ENCODE measurements at regions not wholly inside any gene's neighbourhood (a gene's known extent, or its start where the extent isn't known, plus 50 kb on each side); places are given as distances from the start of the nearest gene placed in this dataset.

GRCh38 chr1:221497046-221497445 lies 244.8 kb downstream of the DUSP10 start:
- Histone ChIP-seq H3K9me3 (no peaks in the 10 kb centered on the region), H3K36me3 (no peaks in the 10 kb centered on the region), H3K4me1 (peaks cover 0 to 13% of the 10 kb centered on the region in 2 donors), H3K27ac (no peak overlapping the region), H3K27me3 (no peaks in the 10 kb centered on the region), H3K4me3 (no peak overlapping the region)
- no peak for DNase-seq
- no peak for ATAC-seq
- in situ Hi-C loops (cut with MboI; ENCODE audit: low sequenced_read_pairs in 4 of 4) (loop anchor here in 2 of 4 donors (25.0 kb wide), 2 partner anchors 665 to 940 kb away; no protein-coding TSS in a partner anchor), intact Hi-C loops (cut with DNase I; ENCODE audit: low total_unique reads) (loop anchor here (10.0 kb wide), 1 partner anchor 58 kb away; no protein-coding TSS in a partner anchor)
- TF ChIP-seq CTCF (IDR thresholded peaks at IDR 0.05 in 4 of 5, conservative IDR thresholded peaks at IDR 0.05 in 1 of 5) (no peak), POLR2A (IDR thresholded peaks at IDR 0.05) (no peak)

DNA sequence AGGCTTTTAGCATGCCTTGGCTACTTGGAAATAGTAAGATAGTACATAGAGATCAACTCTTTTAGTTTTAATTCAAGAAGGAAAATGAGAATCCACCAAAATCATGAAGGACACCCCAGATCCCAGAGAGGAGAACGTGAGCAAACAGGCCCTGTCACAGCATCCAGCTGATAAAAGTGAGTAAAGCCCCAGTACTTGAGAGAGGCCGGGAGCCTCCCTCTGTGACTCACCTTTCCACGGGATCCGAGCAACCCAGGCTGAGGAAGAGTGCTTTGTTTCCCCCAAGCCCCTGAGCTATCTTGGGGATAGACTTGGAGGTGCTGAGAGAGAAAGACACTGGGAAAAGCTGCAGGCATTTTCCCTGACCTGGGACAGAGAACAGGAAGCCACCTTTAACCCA lies 238.6 kb downstream of the DUSP10 start:
- H3K36me3 ChIP-seq: no peaks in the 10 kb centered on the region

DNA sequence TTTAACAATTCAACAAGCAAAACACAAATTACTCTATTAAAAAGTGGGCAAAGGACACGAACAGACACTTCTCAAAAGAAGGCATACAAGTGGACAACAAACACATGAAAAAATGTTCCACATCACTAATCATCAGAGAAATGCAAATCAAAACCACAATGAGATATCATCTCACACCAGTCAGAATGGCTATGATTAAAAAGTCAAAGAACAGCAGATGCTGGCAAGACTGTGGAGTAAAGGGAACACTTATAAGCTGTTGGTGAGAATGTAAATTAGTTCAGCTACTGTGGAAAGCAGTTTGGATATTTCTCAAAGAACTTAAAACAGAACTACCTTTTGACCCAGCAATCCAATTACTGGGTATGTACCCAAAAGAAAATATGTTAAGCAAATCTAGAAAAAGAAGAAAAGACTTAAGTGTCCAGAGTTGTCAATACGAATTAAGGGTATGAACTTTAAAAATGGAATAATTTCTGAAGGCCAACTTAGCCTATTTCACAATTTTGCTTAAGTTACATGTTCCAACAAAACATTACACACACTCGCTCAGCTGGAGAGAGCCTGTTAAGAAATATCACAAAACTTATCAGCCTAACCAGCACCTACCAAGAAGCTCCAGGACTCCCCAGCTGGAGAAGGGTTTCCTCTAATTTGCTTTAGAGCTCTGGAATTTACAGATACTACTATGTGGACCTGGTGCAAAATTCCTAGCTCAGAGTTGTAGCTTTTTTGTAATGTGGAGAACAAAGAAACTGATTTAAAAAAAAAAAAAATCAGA lies 232.1 kb downstream of the DUSP10 start:
- Histone ChIP-seq H3K4me1 (no peaks in the 10 kb centered on the region), H3K4me3 (no peak overlapping the region), H3K36me3 (no peaks in the 10 kb centered on the region), H3K27me3 (no peaks in the 10 kb centered on the region), H3K27ac (no peak overlapping the region), H3K9me3 (no peaks in the 10 kb centered on the region)
- TF ChIP-seq CTCF (IDR thresholded peaks at IDR 0.05 in 4 of 5, conservative IDR thresholded peaks at IDR 0.05 in 1 of 5): no peak
- in situ Hi-C loops (cut with MboI; ENCODE audit: low sequenced_read_pairs in 4 of 4) (no loop called here), intact Hi-C loops (cut with DNase I; ENCODE audit: low total_unique reads) (no loop called here)
- DNase-seq (no peak), ATAC-seq (no peak)

More for the DNA sequence above, 238.6 kb downstream of the DUSP10 start:
- H3K27ac ChIP-seq: no peak overlapping the region
- TF ChIP-seq POLR2A (IDR thresholded peaks at IDR 0.05): no peak
- TF ChIP-seq CTCF (IDR thresholded peaks at IDR 0.05 in 4 of 5, conservative IDR thresholded peaks at IDR 0.05 in 1 of 5): no peak
- intact Hi-C loops (cut with DNase I; ENCODE audit: low total_unique reads): no loop called here
- H3K4me3 ChIP-seq: no peak overlapping the region
- H3K9me3 ChIP-seq: no peaks in the 10 kb centered on the region
- no peaks in the 10 kb centered on the region for H3K27me3 ChIP-seq
- in situ Hi-C loops (cut with MboI; ENCODE audit: low sequenced_read_pairs in 4 of 4): no loop called here
- ATAC-seq (no peak), DNase-seq (no peak)
- H3K4me1 ChIP-seq: no peaks in the 10 kb centered on the region

GRCh38 chr1:221510793-221511503 lies 230.9 kb downstream of the DUSP10 start:
- Histone ChIP-seq H3K4me1 (no peaks in the 10 kb centered on the region), H3K9me3 (no peaks in the 10 kb centered on the region), H3K36me3 (no peaks in the 10 kb centered on the region), H3K27ac (no peak overlapping the region), H3K4me3 (no peak overlapping the region), H3K27me3 (no peaks in the 10 kb centered on the region)
- TF ChIP-seq CTCF (IDR thresholded peaks at IDR 0.05 in 4 of 5, conservative IDR thresholded peaks at IDR 0.05 in 1 of 5): no peak
- no peak for TF ChIP-seq POLR2A (IDR thresholded peaks at IDR 0.05)
- intact Hi-C loops (cut with DNase I; ENCODE audit: low total_unique reads): no loop called here
- ATAC-seq: no peak
- DNase-seq: no peak
- in situ Hi-C loops (cut with MboI; ENCODE audit: low sequenced_read_pairs in 4 of 4): no loop called here
